ENCODE measurements at regions not wholly inside any gene's neighbourhood (a gene's known extent, or its start where the extent isn't known, plus 50 kb on each side); places are given as distances from the start of the nearest gene placed in this dataset.

- TF ChIP-seq CEBPB (IDR thresholded peaks at IDR 0.05; ENCODE audit: borderline replicate concordance in 1 of 2, low read depth in 2 of 2, low read length in 2 of 2) (no peak), EZH2 (IDR thresholded peaks at IDR 0.05; ENCODE audit: borderline replicate concordance, control insufficient read depth, low read depth, low read length) (no peak), ELK1 (IDR thresholded peaks at IDR 0.05; ENCODE audit: low read depth, low read length) (no peak), ZSCAN29 (IDR thresholded peaks at IDR 0.05) (no peak), CTCF (IDR thresholded peaks at IDR 0.05 in 2 of 3, conservative IDR thresholded peaks at IDR 0.05 in 1 of 3; ENCODE audit: control insufficient read depth in 2 of 3, extremely low read depth in 1 of 3, insufficient read depth in 1 of 3, low read depth in 3 of 3, low read length in 3 of 3) (no peak), RCOR1 (conservative IDR thresholded peaks at IDR 0.05; ENCODE audit: low read depth, low read length) (no peak), MXI1 (IDR thresholded peaks at IDR 0.05; ENCODE audit: low read depth, low read length) (no peak), FOS (IDR thresholded peaks at IDR 0.05; ENCODE audit: borderline replicate concordance, extremely low read depth, insufficient read length) (no peak), SPI1 (IDR thresholded peaks at IDR 0.05; ENCODE audit: borderline replicate concordance, insufficient read depth, low read depth, low read length) (peak; percentile 57; the same call in 1 of the 2 replicates)
Measured at GRCh38 chr20:23200413-23200812, 114.3 kb upstream of the CD93 start.

Data from GM12878 (cell line).